ENCODE measurements at regions not wholly inside any gene's neighbourhood (a gene's known extent, or its start where the extent isn't known, plus 50 kb on each side); places are given as distances from the start of the nearest gene placed in this dataset.

GRCh38 chr4:33072298-33073089 is 2352.3 kb downstream of the PCDH7 start:
- no peak for TF ChIP-seq ZC3H10 (CRISPR knock-in tag; IDR thresholded peaks at IDR 0.05)
- no peak for TF ChIP-seq ZFP30 (CRISPR knock-in tag; IDR thresholded peaks at IDR 0.05)
- no peak for TF ChIP-seq PPARA (CRISPR knock-in tag; IDR thresholded peaks at IDR 0.05; ENCODE audit: borderline replicate concordance)
- TF ChIP-seq OSR1 (CRISPR knock-in tag; IDR thresholded peaks at IDR 0.05) = no peak
- no peak for TF ChIP-seq SNAI2 (CRISPR knock-in tag; IDR thresholded peaks at IDR 0.05)
- TF ChIP-seq PATZ1 (CRISPR knock-in tag; IDR thresholded peaks at IDR 0.05; ENCODE audit: borderline replicate concordance) = no peak
- no peak for TF ChIP-seq ARNTL (CRISPR knock-in tag; IDR thresholded peaks at IDR 0.05; ENCODE audit: borderline replicate concordance, low read depth)
- TF ChIP-seq ZFP3 (CRISPR knock-in tag; IDR thresholded peaks at IDR 0.05) = no peak
- no peak for TF ChIP-seq ZNF70 (CRISPR knock-in tag; IDR thresholded peaks at IDR 0.05)
- TF ChIP-seq, protein P1, sequence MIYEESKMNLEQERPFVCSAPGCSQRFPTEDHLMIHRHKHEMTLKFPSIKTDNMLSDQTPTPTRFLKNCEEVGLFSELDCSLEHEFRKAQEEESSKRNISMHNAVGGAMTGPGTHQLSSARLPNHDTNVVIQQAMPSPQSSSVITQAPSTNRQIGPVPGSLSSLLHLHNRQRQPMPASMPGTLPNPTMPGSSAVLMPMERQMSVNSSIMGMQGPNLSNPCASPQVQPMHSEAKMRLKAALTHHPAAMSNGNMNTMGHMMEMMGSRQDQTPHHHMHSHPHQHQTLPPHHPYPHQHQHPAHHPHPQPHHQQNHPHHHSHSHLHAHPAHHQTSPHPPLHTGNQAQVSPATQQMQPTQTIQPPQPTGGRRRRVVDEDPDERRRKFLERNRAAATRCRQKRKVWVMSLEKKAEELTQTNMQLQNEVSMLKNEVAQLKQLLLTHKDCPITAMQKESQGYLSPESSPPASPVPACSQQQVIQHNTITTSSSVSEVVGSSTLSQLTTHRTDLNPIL (CRISPR knock-in tag; IDR thresholded peaks at IDR 0.05; ENCODE audit: low read depth) = no peak
- no peak for TF ChIP-seq ZNF565 (CRISPR knock-in tag; conservative IDR thresholded peaks at IDR 0.05; ENCODE audit: low read depth)

Measured in SK-N-SH treated with all-trans-retinoic acid at 6 μM for 48 hours (cell line).